MM.1S (cell line): ENCODE measurements at regions not wholly inside any gene's neighbourhood (a gene's known extent, or its start where the extent isn't known, plus 50 kb on each side); places are given as distances from the start of the nearest gene placed in this dataset.

Source experiments
- DNase-seq: peaks from one replicate; pipeline ENCODE4 v3.0.0-alpha.2; 2015
- H2AFZ ChIP-seq: fragments of 300-600 bp; sonication (generic); 2 replicates; pipeline ENCODE4 v1.6.0; 2016; ENCODE audit warnings: antibody characterized with exemption, low read length
- H3F3A ChIP-seq: fragments of 300-600 bp; sonication (generic); 2 replicates; pipeline ENCODE4 v1.6.1; 2016; ENCODE audit warnings: mild to moderate bottlenecking, antibody characterized with exemption, low read length, moderate library complexity, mixed read lengths; ENCODE audit not compliant: insufficient read depth
- H3K27ac ChIP-seq: fragments of 300-600 bp; sonication (generic); 2 replicates; pipeline ENCODE4 v1.5.1; 2016; ENCODE audit warnings: mild to moderate bottlenecking, low read length
- H3K27me3 ChIP-seq: fragments of 300-600 bp; sonication (generic); replicated peaks from 2 replicates; pipeline ENCODE4 v1.6.0; 2016; ENCODE audit warnings: low read length; ENCODE audit not compliant: insufficient read depth
- H3K36me3 ChIP-seq: fragments of 300-600 bp; sonication (generic); replicated peaks from 2 replicates; pipeline ENCODE4 v1.6.1; 2016; ENCODE audit warnings: mild to moderate bottlenecking, low read length, mixed read lengths; ENCODE audit not compliant: insufficient read depth
- H3K4me1 ChIP-seq: fragments of 300-600 bp; sonication (generic); 2 replicates; pipeline ENCODE4 v1.6.1; 2016; ENCODE audit warnings: low read length, mixed read lengths
- H3K4me2 ChIP-seq: fragments of 300-600 bp; sonication (generic); 2 replicates; pipeline ENCODE4 v1.6.0; 2016; ENCODE audit warnings: low read depth, low read length
- H3K4me3 ChIP-seq: fragments of 300-600 bp; sonication (generic); 2 replicates; pipeline ENCODE4 v1.5.1; 2016; ENCODE audit warnings: low read length, mixed read lengths
- H3K79me2 ChIP-seq: fragments of 300-600 bp; sonication (generic); 2 replicates; pipeline ENCODE4 v1.6.1; 2016; ENCODE audit warnings: mixed run types, low read length, mixed read lengths
- H3K9ac ChIP-seq: fragments of 300-600 bp; sonication (generic); 2 replicates; pipeline ENCODE4 v1.6.1; 2016; ENCODE audit warnings: low read length, mixed read lengths
- H3K9me2 ChIP-seq: fragments of 300-600 bp; sonication (generic); replicated peaks from 2 replicates; pipeline ENCODE4 v1.6.1; 2016; ENCODE audit warnings: mild to moderate bottlenecking, low read length, mixed read lengths; ENCODE audit not compliant: insufficient read depth
- H3K9me3 ChIP-seq: fragments of 300-600 bp; sonication (generic); replicated peaks from 2 replicates; pipeline ENCODE4 v1.6.1; 2016; ENCODE audit warnings: mild to moderate bottlenecking, low read length, mixed read lengths; ENCODE audit not compliant: insufficient read depth
- H4K20me1 ChIP-seq: fragments of 300-600 bp; sonication (generic); 2 replicates; pipeline ENCODE4 v1.6.1; 2016; ENCODE audit warnings: mild to moderate bottlenecking, low read length, moderate library complexity, mixed read lengths; ENCODE audit not compliant: insufficient read depth
- EZH2 ChIP-seq: fragments of 300-600 bp; sonication (generic); optimal IDR thresholded peaks from 2 replicates; pipeline ENCODE3; 2017; ENCODE audit warnings: low read depth, mild to moderate bottlenecking, antibody characterized with exemption, low read length, mixed read lengths
- EZH2phosphoT487 ChIP-seq: fragments of 300-600 bp; sonication (generic); IDR thresholded peaks from 2 replicates; pipeline ENCODE4 v1.6.1; 2018; ENCODE audit warnings: antibody characterized with exemption, low read length
- TF ChIP-seq, protein P1 (sequence below): fragments of 300-600 bp; sonication (generic); IDR thresholded peaks from 2 replicates; pipeline ENCODE4 v1.5.1; 2016; ENCODE audit warnings: antibody characterized with exemption, low read length, mixed read lengths

DNA sequence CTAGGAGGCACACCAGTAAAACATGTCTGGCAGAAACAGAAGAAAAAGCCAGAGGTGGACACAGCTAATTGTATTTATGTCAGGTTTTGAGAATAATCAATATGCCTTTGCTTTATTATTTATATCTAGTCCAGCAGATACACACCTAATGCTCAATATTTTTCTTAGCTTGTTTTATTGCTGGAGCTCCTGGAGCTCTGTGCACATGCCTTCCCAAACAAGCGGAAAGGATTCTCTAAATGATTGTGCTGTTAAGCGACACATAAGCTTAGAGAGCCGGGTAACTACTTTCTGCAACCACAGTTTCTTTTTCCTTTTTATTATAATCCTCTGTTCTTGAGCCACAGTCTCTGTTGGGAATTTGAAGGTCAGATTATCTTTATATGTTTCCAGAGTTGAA is 177.3 kb upstream of the ST6GAL2 start:
- no peaks in the 10 kb centered on the region for H3K36me3 ChIP-seq
- no peaks in the 10 kb centered on the region for H3K4me1 ChIP-seq
- H3K9me2 ChIP-seq: no peaks in the 10 kb centered on the region
- H3K9me3 ChIP-seq: no peaks in the 10 kb centered on the region
- no peak overlapping the region for H3K27ac ChIP-seq
- no peak overlapping the region for H2AFZ ChIP-seq
- no peaks in the 10 kb centered on the region for H3K27me3 ChIP-seq
- no peak overlapping the region for H3K4me2 ChIP-seq
- no peaks in the 10 kb centered on the region for H3F3A ChIP-seq
- no peak overlapping the region for H3K9ac ChIP-seq
- TF ChIP-seq EZH2phosphoT487 (no peak), EZH2 (no peak)
- TF ChIP-seq, protein P1, sequence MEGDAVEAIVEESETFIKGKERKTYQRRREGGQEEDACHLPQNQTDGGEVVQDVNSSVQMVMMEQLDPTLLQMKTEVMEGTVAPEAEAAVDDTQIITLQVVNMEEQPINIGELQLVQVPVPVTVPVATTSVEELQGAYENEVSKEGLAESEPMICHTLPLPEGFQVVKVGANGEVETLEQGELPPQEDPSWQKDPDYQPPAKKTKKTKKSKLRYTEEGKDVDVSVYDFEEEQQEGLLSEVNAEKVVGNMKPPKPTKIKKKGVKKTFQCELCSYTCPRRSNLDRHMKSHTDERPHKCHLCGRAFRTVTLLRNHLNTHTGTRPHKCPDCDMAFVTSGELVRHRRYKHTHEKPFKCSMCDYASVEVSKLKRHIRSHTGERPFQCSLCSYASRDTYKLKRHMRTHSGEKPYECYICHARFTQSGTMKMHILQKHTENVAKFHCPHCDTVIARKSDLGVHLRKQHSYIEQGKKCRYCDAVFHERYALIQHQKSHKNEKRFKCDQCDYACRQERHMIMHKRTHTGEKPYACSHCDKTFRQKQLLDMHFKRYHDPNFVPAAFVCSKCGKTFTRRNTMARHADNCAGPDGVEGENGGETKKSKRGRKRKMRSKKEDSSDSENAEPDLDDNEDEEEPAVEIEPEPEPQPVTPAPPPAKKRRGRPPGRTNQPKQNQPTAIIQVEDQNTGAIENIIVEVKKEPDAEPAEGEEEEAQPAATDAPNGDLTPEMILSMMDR: no peak
- no peak overlapping the region for H3K4me3 ChIP-seq
- H4K20me1 ChIP-seq: no peaks in the 10 kb centered on the region
- no peak for DNase-seq
- H3K79me2 ChIP-seq: no peaks in the 10 kb centered on the region

GRCh38 chr2:107064750-107065149 is 178.8 kb upstream of the ST6GAL2 start:
- H3K9me3 ChIP-seq: no peaks in the 10 kb centered on the region

DNA sequence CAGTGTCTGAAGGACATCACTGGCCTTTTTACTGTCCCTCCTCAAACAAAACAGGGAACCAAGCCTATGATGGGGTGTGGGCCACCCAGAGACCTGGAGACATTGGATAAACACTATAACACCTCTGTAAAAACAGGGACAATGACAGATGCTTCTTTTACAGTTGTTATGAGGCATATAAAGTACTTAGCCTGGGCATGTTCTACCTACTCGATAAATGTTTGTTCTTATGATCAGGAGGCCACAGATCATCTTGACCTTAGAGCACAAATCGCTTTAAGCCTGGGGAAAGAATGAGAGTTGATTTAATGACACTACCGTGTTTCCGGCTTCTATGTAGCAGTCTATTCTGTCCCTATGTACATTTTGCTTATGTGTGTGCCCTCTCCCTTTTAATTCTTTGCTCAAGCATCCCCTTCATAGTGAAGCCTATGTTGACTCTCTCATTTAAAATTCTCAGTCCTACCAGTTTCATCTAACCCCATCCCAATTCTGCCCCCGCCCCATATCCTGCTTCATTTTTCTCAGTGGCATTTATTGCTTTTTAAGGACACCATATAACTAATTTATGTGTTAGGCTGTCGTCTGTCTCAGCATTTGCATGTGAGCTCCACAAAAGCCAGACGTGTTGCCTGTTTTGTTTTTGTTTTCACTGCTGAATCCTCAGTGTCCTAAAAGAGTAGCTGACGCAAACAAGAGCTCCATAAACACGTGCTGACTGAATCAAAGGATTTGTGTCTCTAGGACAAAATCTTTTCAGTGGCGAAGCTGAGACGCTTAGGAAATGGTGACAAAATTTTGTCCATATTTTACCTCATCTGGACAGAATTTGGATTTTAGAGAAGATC is 182.3 kb upstream of the ST6GAL2 start:
- no peak for DNase-seq
- no peak overlapping the region for H3K4me3 ChIP-seq
- no peaks in the 10 kb centered on the region for H3K36me3 ChIP-seq
- H3K4me2 ChIP-seq: no peak overlapping the region
- no peaks in the 10 kb centered on the region for H3K27me3 ChIP-seq
- H3K9me3 ChIP-seq: no peaks in the 10 kb centered on the region
- H3K4me1 ChIP-seq: 0 out of 2 replicates have a peak, but pooled peaks cover 3% of the 10 kb centered on the region
- no peak overlapping the region for H2AFZ ChIP-seq
- no peaks in the 10 kb centered on the region for H4K20me1 ChIP-seq
- no peaks in the 10 kb centered on the region for H3F3A ChIP-seq
- no peak overlapping the region for H3K27ac ChIP-seq
- H3K9ac ChIP-seq: no peak overlapping the region
- no peaks in the 10 kb centered on the region for H3K9me2 ChIP-seq
- TF ChIP-seq EZH2 (no peak), EZH2phosphoT487 (no peak)
- TF ChIP-seq, protein P1: no peak
- no peaks in the 10 kb centered on the region for H3K79me2 ChIP-seq

More at GRCh38 chr2:107064750-107065149, 178.8 kb upstream of the ST6GAL2 start:
- no peak overlapping the region for H2AFZ ChIP-seq
- H3K4me2 ChIP-seq: no peak overlapping the region
- H3K36me3 ChIP-seq: no peaks in the 10 kb centered on the region
- no peaks in the 10 kb centered on the region for H3K79me2 ChIP-seq
- no peaks in the 10 kb centered on the region for H3K9me2 ChIP-seq
- no peaks in the 10 kb centered on the region for H3F3A ChIP-seq
- H3K9ac ChIP-seq: no peak overlapping the region
- no peak overlapping the region for H3K27ac ChIP-seq
- no peak overlapping the region for H3K4me3 ChIP-seq
- no peaks in the 10 kb centered on the region for H4K20me1 ChIP-seq
- H3K4me1 ChIP-seq: no peaks in the 10 kb centered on the region
- no peak for DNase-seq
- no peaks in the 10 kb centered on the region for H3K27me3 ChIP-seq
- no peak for TF ChIP-seq EZH2phosphoT487
- TF ChIP-seq, protein P1: no peak
- TF ChIP-seq EZH2: no peak
